Tibial nerve (tissue), 3 donors: ENCODE measurements at regions not wholly inside any gene's neighbourhood (a gene's known extent, or its start where the extent isn't known, plus 50 kb on each side); places are given as distances from the start of the nearest gene placed in this dataset.
"Not testable (repeated sequence)": the region's sequence is repeated elsewhere in the genome, so short reads cannot be mapped to it uniquely, and the experiment has no call there.

Experiments
- CTCF ChIP-seq, 5 experiments: fragments of 200-600 bp in 3 of 5; fragments of 450-650 bp in 2 of 5; sonication (generic) in 3 of 5; IDR thresholded peaks; one replicate each; pipeline ENCODE4 v1.5.1; 2016 to 2019; ENCODE audit warnings: antibody characterized with exemption in 5 of 5, mild to moderate bottlenecking in 3 of 5, moderate library complexity in 2 of 5
- POLR2A ChIP-seq, 2 donors: fragments of 450-650 bp; IDR thresholded peaks; one replicate each; pipeline ENCODE4 v1.6.1; 2017; ENCODE audit warnings: antibody characterized with exemption in 2 of 2, mild to moderate bottlenecking in 2 of 2, moderate library complexity in 2 of 2

GRCh38 chr22:11029967-11030366 is 4498.0 kb upstream of the OR11H1 start:
- TF ChIP-seq CTCF, POLR2A (IDR thresholded peaks at IDR 0.05): not testable (repeated sequence)
